Stimulated activated CD8-positive, alpha-beta memory T cell treated with anti-CD3 and anti-CD28 coated beads, Interleukin-15, amount 100 ng/mL, for 4 hours (primary cell): ENCODE measurements at regions not wholly inside any gene's neighbourhood (a gene's known extent, or its start where the extent isn't known, plus 50 kb on each side); places are given as distances from the start of the nearest gene placed in this dataset.

Experiments used
- DNase-seq, 2 donors: peaks; one replicate each; pipeline ENCODE4 v3.0.0-alpha.2; 2020; ENCODE audit warnings: low read depth in 2 of 2

- no peak for DNase-seq
Measured at GRCh38 chr11:122177238-122177637, 61.2 kb upstream of the BLID start.

GRCh38 chr11:122176651-122177050 is 60.6 kb upstream of the BLID start:
- DNase-seq = no peak

GRCh38 chr11:122175306-122175705 is 59.3 kb upstream of the BLID start:
- DNase-seq = no peak

- DNase-seq = no peak
Measured at GRCh38 chr11:122173587-122173986, 57.6 kb upstream of the BLID start.

- DNase-seq = no peak
Measured at GRCh38 chr11:122173074-122173450, 57.0 kb upstream of the BLID start.

- no peak for DNase-seq
Measured at GRCh38 chr11:122172352-122173073, 56.5 kb upstream of the BLID start.

GRCh38 chr11:122170815-122171475 is 54.9 kb upstream of the BLID start:
- DNase-seq = no peak

GRCh38 chr11:122168218-122168617 is 52.2 kb upstream of the BLID start:
- DNase-seq = no peak

GRCh38 chr11:122167100-122167499 is 51.1 kb upstream of the BLID start:
- no peak for DNase-seq

- DNase-seq = no peak
Measured at GRCh38 chr11:122165607-122166371, 49.8 kb upstream of the BLID start.
